HT1080 (cell line): ENCODE measurements at regions not wholly inside any gene's neighbourhood (a gene's known extent, or its start where the extent isn't known, plus 50 kb on each side); places are given as distances from the start of the nearest gene placed in this dataset.
A peak's percentile ranks its signal among the peaks of the same experiment; 100 is the strongest.
"Not testable (repeated sequence)": the region's sequence is repeated elsewhere in the genome, so short reads cannot be mapped to it uniquely, and the experiment has no call there.

ENCODE experiments used
- DNase-seq: peaks from one replicate; pipeline ENCODE4 v3.0.0-alpha.2; 2015; ENCODE audit warnings: low read depth

DNA sequence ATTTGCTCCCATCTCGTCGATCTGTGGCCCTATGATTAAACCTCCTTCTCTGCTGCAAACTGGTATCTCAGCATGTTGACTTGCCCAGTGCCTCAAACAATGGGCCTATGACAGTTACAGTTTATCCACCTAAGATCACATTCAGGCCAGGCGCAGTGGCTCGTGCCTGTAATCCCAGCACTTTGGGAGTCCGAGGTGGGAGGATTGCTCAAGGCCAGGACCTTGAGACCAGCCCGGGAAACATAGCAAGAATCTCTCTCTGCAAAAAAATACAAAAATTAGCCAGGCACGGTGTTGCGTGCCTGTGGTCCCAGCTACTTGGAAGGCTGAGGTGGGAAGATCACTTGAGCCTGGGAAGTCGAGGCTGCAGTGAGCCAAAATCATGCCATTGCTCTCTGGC, 79.8 kb upstream of the ADGRL1 start:
- not testable (repeated sequence) for DNase-seq

DNA sequence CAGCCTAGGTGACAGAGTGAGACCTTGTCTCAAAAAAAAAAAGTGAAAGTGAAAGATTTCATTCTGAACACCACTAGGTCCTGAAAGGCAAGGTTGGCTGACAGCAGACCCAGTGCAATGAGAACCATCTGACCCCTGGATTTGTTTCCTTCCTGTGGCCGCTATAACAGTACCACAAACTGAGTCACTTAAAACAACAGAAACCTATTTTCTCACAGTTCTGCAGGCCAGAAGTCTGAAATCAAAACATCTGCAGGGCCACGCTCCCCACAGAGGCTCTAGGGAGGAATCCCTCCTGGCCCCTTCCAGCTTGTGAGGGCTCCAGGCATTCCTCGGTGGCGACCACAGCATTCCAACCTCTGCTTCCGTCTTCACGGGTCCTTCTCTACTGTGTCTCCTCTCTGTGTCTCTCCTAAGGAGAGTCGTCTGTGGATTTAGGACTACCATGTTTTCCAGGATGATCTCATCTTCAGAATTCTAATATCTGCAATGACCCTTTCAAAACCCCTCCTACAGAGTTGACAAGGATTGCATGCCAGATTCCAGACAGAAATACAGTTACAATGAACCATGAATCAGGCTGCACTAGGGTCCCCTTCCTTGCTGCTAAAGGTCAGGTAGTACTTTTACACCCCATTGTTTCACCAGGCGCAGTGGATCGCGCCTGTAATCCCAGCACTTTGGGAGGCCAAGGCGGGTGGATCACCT, 78.0 kb upstream of the ADGRL1 start:
- peak; percentile 95 for DNase-seq

DNA sequence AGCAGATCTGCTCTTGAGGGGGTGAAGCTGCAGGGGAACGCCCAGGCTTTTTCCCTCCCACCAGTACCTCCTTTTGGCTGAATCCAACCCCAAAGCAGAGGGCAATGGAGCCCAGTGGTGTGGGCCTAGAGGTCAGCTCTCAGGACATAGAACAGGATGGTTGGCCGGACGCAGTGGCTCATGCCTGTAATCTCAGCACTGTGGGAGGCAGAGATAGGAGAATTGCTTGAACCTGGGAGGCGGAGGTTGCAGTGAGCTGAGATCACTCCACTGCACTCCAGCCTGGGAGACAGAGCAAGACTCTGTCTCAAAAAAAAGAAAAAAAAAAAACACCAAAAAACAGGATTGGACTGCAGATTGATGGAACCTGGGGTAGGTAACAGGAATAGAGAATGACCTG, 73.3 kb upstream of the ADGRL1 start:
- DNase-seq, result not testable (repeated sequence)

DNA sequence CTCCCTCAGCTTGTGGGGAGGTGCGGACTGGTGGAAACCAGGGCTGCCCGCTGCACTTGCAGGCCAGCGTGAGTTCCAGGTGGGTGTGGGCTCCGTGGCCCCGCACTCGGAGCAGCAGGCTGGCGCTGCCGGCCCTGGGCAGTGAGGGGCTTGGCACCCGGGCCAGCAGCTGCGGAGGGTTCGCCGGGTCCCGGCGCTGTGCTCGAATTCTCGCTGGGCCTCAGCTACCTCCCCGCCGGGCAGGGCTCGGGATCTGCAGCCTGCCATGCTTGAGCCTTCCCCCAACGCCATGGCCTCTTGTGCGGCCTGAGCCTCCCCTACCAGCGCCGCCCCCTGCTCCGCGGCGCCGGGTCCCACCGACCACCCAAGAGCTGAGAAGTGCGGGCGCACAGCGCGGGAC, 71.6 kb upstream of the ADGRL1 start:
- DNase-seq, result no peak

DNA sequence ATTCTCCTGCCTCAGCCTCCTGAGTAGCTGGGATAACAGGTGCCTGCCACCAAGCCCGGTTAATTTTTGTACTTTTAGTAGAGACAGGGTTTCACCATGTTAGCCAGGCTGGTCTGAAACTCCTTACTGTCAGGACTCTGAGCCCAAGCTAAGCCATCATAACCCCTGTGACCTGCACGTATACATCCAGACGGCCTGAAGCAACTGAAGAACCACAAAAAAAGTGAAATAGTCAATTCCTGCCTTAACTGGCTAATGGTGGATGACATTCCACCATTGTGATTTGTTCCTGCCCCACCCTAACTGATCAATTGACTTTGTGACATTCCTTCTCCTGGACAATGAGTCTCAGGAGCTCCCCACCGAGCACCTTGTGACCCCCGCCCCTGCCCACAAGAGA, 69.9 kb upstream of the ADGRL1 start:
- DNase-seq, result not testable (repeated sequence)

DNA sequence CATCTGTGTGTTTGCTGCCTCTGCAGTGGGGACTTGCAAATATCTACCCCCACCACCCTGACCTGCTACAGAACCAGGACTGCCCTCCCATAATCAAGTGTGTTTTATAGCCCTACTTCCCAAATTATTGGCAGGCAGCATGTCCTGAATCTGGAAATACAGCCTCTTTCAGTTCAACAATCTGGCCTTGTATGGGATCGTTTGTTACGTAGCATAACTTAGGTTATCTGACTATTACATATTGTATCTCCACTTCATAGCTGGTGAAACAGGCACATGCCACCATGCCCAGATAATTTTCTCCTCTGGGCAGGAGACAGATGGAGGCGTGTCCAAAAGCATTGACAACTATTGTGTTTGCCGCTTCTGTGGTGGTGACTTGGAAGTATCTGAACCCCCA, 66.7 kb upstream of the ADGRL1 start:
- no peak for DNase-seq

DNA sequence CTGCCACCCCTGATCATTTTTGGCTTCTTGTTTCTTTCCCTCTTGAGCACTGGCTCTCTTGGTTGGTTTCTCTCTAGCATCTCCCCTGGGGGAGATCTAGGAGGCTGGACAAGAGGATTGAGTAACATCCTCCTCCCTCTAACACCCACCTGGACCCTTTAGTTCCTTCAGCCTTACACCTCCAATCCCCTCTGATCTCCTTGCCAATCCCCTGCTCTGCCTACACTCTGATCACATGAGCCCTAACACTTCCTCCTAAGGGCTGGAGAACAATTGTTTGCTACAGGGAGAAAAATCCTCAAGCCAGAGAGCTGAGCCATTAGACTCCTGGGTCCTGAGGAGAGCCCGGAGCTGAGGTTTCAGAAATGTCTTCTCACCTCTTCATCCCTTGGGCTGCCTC, 65.9 kb upstream of the ADGRL1 start:
- no peak for DNase-seq

DNA sequence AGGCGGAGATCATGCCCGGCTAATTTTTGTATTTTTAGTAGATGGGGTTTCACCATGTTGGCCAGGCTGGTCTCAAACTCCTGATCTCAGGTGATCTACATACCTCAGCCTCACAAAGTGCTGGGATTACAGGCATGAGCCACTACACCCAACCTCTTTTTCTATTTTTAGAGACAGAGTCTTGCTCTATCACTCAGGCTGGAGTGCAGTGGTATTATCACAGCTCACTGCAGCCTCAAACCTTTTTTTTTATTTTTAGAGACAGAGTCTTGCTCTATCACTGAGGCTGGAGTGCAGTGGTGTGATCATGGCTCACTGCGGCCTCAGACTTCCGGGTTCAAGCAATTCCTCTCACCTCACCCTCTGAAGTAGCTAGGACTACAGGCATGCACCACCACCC, 64.6 kb upstream of the ADGRL1 start:
- DNase-seq, result not testable (repeated sequence)

DNA sequence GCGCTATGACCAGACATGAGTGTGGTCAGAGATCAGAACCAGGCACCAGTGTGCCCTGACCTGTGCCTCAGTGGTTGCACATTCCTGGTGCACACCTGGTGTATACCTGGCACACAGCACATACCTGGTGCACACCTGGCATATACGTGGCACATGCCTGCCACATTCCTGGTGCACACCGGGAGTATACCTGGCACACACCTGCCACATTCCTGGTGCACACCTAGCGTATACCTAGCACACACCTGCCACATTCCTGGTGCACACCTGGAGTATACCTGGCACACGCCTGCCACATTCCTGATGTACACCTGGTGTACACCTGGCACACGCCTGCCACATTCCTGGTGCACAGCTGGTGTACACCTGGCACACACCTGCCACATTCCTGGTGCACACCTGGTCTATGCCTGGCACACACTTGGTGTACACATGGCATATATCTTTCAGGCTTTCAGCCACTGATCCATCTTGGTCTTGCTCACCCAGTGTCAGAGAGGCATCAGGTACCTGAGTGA, 61.3 kb upstream of the ADGRL1 start:
- DNase-seq, result no peak

DNA sequence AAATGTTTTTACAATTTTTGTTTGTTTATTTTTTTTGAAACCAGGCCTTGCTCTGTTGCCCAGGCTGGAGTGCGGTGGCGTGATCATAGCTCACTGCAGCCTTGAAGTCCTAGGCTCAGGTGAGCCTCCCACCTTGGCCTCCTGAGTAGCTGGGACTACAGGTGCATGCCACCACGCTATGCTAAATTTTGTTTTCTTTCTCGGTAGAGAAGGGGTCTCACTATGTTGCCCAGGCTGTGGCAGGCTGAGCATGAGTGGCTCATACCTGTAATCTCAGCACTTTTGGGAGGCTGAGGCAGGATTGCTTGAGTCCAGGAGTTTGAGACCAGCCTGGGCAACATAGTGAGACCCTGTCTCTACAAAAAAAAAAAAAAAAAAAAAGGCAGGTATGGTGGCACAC, 60.2 kb upstream of the ADGRL1 start:
- not testable (repeated sequence) for DNase-seq

DNA sequence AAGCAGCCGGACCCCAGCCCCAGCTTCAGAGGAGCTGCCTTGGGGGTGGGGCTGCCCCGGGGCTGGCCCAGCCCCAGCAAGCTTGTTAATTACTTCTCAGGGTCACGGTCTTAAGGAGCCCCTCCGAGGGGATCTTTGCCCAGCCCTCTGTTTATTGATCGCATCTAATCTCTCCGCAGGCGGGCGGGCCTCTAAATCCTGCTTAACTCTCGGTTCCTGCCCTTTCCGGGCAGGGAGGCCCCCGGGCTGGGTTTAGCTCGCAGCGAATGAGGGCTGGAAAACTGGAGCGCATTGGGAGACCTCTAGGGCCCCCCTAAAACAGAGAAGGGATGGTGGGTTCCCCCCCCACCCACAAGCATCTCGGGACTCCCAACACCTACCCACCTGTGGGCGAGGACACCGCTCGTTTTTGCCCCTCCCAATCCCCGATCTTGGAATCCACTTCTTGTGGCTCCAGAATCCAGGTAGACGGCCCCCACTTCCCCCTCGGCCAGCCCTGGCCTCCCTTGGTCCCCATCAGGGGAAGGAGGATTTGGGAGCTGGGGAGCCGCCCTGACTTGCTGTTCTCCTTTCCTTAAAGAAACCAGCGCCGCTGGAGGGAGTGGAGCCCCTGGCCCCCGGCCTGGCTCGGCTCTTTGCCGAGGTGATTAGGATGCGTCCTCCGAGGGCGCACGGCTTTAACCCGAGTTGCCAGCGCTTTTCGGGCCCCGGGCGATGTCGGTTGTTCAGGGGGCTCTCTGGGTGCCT, 59.5 kb upstream of the ADGRL1 start:
- DNase-seq, result no peak

DNA sequence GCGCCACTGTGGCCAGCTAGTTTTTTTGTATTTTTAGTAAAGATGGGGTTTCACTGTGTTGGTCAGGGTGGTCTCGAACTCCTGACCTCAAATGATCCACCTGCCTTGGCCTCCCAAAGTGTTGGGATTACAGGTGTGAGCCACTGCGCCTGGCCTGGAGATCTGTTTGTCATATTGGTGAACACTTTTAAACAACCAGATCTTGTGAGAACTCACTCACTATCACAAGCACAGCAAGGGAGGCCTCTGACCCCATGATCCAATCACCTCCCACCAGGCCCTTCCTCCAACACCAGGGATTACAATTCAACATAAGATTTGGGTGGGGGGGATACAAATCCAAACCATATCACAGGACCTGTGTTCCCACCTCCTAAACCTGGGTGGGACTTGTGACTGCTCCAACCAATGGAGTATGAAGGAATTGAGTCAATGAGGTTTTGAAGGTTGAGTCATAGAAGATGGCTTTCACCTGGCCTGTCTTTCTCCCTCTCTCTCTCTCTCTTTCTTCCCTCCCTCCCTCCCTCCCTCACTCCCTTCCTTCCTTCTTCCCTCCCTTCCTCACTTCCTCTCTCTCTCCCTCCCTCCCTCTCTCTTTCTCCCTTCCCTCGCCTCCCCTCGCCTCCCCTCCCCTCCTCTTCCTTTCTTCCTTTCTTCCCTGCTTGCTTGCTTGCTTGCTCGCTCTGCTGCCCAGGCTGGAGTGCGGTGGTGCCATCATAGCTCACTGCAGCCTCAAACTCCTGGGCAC, 50.1 kb upstream of the ADGRL1 start:
- DNase-seq, result peak; percentile 64
